Aorta (tissue), 5 donors: ENCODE measurements at regions not wholly inside any gene's neighbourhood (a gene's known extent, or its start where the extent isn't known, plus 50 kb on each side); places are given as distances from the start of the nearest gene placed in this dataset.
"Not testable (repeated sequence)": the region's sequence is repeated elsewhere in the genome, so short reads cannot be mapped to it uniquely, and the experiment has no call there.

Experiments used
- ATAC-seq: fragments of 200-7000 bp; cut with Tn5 transposase; one replicate; pipeline ENCODE4 v1.9.1; 2022; ENCODE audit warnings: moderate library complexity; ENCODE audit not compliant: low FRiP score
- DNase-seq, 2 donors: peaks; one replicate each; pipeline ENCODE4 v3.0.0-alpha.2; 2020
- H3K27ac ChIP-seq, 2 donors: one replicate each; pipeline ENCODE4 v1.5.1; 2013; ENCODE audit warnings: low read length in 2 of 2, mild to moderate bottlenecking in 2 of 2, moderate library complexity in 2 of 2, control low read depth in 1 of 2, inconsistent platforms in 1 of 2, low read depth in 1 of 2
- H3K27me3 ChIP-seq, 2 donors: one replicate each; pipeline ENCODE4 v1.6.1; 2013; ENCODE audit warnings: control low read depth in 1 of 2, low read length in 1 of 2, mild to moderate bottlenecking in 1 of 2, moderate library complexity in 1 of 2; ENCODE audit not compliant: insufficient read depth in 2 of 2, control insufficient read depth in 1 of 2
- H3K36me3 ChIP-seq, 2 donors: one replicate each; pipeline ENCODE4 v1.6.1; 2013; ENCODE audit warnings: control low read depth in 1 of 2, low read length in 1 of 2, mild to moderate bottlenecking in 1 of 2; ENCODE audit not compliant: insufficient read depth in 2 of 2, control insufficient read depth in 1 of 2
- H3K4me1 ChIP-seq, 2 donors: one replicate each; pipeline ENCODE4 v1.6.1; 2013; ENCODE audit warnings: low read length in 2 of 2, control low read depth in 1 of 2, mild to moderate bottlenecking in 1 of 2, moderate library complexity in 1 of 2; ENCODE audit not compliant: insufficient read depth in 2 of 2, control insufficient read depth in 1 of 2
- H3K4me3 ChIP-seq, 2 donors: one replicate each; pipeline ENCODE4 v1.5.1; 2013; ENCODE audit warnings: low read length in 2 of 2, control low read depth in 1 of 2, mild to moderate bottlenecking in 1 of 2
- H3K9me3 ChIP-seq: one replicate; pipeline ENCODE4 v1.6.1; 2013; ENCODE audit warnings: mild to moderate bottlenecking, low read length; ENCODE audit not compliant: control insufficient read depth
- WGBS, 2 donors: extraction: QIAGEN DNeasy Blood & Tissue Kit; methylation state at CpG; one replicate each; pipeline ENCODE4 v1.1.7; 2013; 5-methylcytosine and 5-hydroxymethylcytosine counted together
- intact Hi-C, 2 donors: fragments of 100-400 bp; cut with DNase I; formaldehyde crosslinking; loops; one replicate each; pipeline versions ENCODE4 v1.14.2 to v1.15.0; 2022
- donor health status: healthy with polysubstance abuse.
- donor health status: Bipolar disorder and iron deficiency.
- donor health status: DM: no; HTN: no; CAD: no.
- donor health status: DM: no; HTN: no; CAD: no.
- donor health status: DM: yes; HTN: yes; CAD: no.

GRCh38 chr7:69116196-69116595 is 482.1 kb upstream of the AUTS2 start:
- H3K27me3 ChIP-seq, intact Hi-C loops, H3K4me3 ChIP-seq, H3K36me3 ChIP-seq, ATAC-seq, DNase-seq, H3K4me1 ChIP-seq, H3K9me3 ChIP-seq, H3K27ac ChIP-seq: not testable (repeated sequence)
- 69 to 77% methylated on average over 4 of the region's 4 CpGs for WGBS, 2 donors

- H3K4me3 ChIP-seq = no peak overlapping the region
- H3K36me3 ChIP-seq = no peaks in the 10 kb centered on the region
- H3K27me3 ChIP-seq = no peaks in the 10 kb centered on the region
- intact Hi-C loops = no loop called here
- H3K4me1 ChIP-seq = no peaks in the 10 kb centered on the region
- DNase-seq (no peak), ATAC-seq (no peak)
- no peaks in the 10 kb centered on the region for H3K9me3 ChIP-seq
- no peak overlapping the region for H3K27ac ChIP-seq
- WGBS, 2 donors = 67 to 71% methylated on average over 7 of the region's 7 CpGs
Observed at GRCh38 chr7:69122953-69123352, 475.3 kb upstream of the AUTS2 start.

- Histone ChIP-seq H3K27ac (no peak overlapping the region), H3K27me3 (no peaks in the 10 kb centered on the region), H3K36me3 (no peaks in the 10 kb centered on the region), H3K4me1 (no peaks in the 10 kb centered on the region), H3K9me3 (no peaks in the 10 kb centered on the region), H3K4me3 (no peak overlapping the region)
- DNase-seq (no peak), ATAC-seq (no peak)
- 59 to 61% methylated on average over 7 of the region's 7 CpGs for WGBS, 2 donors
- intact Hi-C loops = no loop called here
Observed at GRCh38 chr7:69126896-69127479, 471.3 kb upstream of the AUTS2 start.

- DNase-seq (no peak), ATAC-seq (no peak)
- Histone ChIP-seq H3K4me1 (no peaks in the 10 kb centered on the region), H3K36me3 (no peaks in the 10 kb centered on the region), H3K27ac (no peak overlapping the region), H3K27me3 (no peaks in the 10 kb centered on the region), H3K4me3 (no peak overlapping the region), H3K9me3 (no peaks in the 10 kb centered on the region)
- intact Hi-C loops = no loop called here
- WGBS, 2 donors = 47 to 62% methylated on average over 4 of the region's 4 CpGs
Observed at GRCh38 chr7:69129524-69129923, 468.8 kb upstream of the AUTS2 start.

- Histone ChIP-seq H3K36me3 (no peaks in the 10 kb centered on the region), H3K4me3 (no peak overlapping the region), H3K9me3 (no peaks in the 10 kb centered on the region), H3K27ac (no peak overlapping the region), H3K4me1 (no peaks in the 10 kb centered on the region), H3K27me3 (no peaks in the 10 kb centered on the region)
- ATAC-seq (no peak), DNase-seq (no peak)
- WGBS, 2 donors = 70 to 78% methylated on average over 7 of the region's 7 CpGs
- intact Hi-C loops = no loop called here
Observed at GRCh38 chr7:69129951-69130350, 468.3 kb upstream of the AUTS2 start.

GRCh38 chr7:69130396-69130795 is 467.9 kb upstream of the AUTS2 start:
- Histone ChIP-seq H3K4me1 (no peaks in the 10 kb centered on the region), H3K27me3 (no peaks in the 10 kb centered on the region), H3K9me3 (no peaks in the 10 kb centered on the region), H3K36me3 (no peaks in the 10 kb centered on the region), H3K27ac (no peak overlapping the region), H3K4me3 (no peak overlapping the region)
- no peak for DNase-seq
- no peak for ATAC-seq
- intact Hi-C loops = no loop called here
- WGBS, 2 donors = 81 to 90% methylated on average over 2 of the region's 2 CpGs

GRCh38 chr7:69134316-69134715 is 464.0 kb upstream of the AUTS2 start:
- Histone ChIP-seq H3K27me3 (no peaks in the 10 kb centered on the region), H3K27ac (no peak overlapping the region), H3K36me3 (no peaks in the 10 kb centered on the region), H3K4me1 (no peaks in the 10 kb centered on the region), H3K4me3 (no peak overlapping the region), H3K9me3 (peaks cover 3% of the 10 kb centered on the region)
- intact Hi-C loops = no loop called here
- 53 to 69% methylated on average over 2 of the region's 2 CpGs for WGBS, 2 donors
- no peak for DNase-seq
- ATAC-seq = no peak

- Histone ChIP-seq H3K9me3 (peaks cover 4% of the 10 kb centered on the region), H3K27me3 (no peaks in the 10 kb centered on the region), H3K4me3 (no peak overlapping the region), H3K36me3 (no peaks in the 10 kb centered on the region), H3K27ac (no peak overlapping the region), H3K4me1 (no peaks in the 10 kb centered on the region)
- ATAC-seq (no peak), DNase-seq (no peak)
- intact Hi-C loops = no loop called here
- 77 to 87% methylated on average over 2 of the region's 2 CpGs for WGBS, 2 donors
Observed at GRCh38 chr7:69147631-69148030, 450.6 kb upstream of the AUTS2 start.

- H3K36me3 ChIP-seq = no peaks in the 10 kb centered on the region
- intact Hi-C loops = no loop called here
- peaks cover 2% of the 10 kb centered on the region for H3K9me3 ChIP-seq
- no peak overlapping the region for H3K4me3 ChIP-seq
- H3K4me1 ChIP-seq = no peaks in the 10 kb centered on the region
- H3K27me3 ChIP-seq = peaks cover 0 to 2% of the 10 kb centered on the region in 2 donors
- ATAC-seq = no peak
- DNase-seq = no peak
- no peak overlapping the region for H3K27ac ChIP-seq
- 84 to 86% methylated on average over 12 of the region's 12 CpGs for WGBS, 2 donors
Observed at GRCh38 chr7:69149804-69150782, 448.2 kb upstream of the AUTS2 start.
